ENCODE measurements at regions not wholly inside any gene's neighbourhood (a gene's known extent, or its start where the extent isn't known, plus 50 kb on each side); places are given as distances from the start of the nearest gene placed in this dataset.
"Not testable (repeated sequence)": the region's sequence is repeated elsewhere in the genome, so short reads cannot be mapped to it uniquely, and the experiment has no call there.

- no peak for DNase-seq (ENCODE audit: low read depth in 3 of 3, low spot score in 2 of 3)
These were observed 438.8 kb downstream of the CHL1 start for GRCh38 chr3:635393-635792.

- DNase-seq (ENCODE audit: low read depth in 3 of 3, low spot score in 2 of 3): no peak
These were observed 446.8 kb downstream of the CHL1 start for GRCh38 chr3:643376-643775.

- no peak for DNase-seq (ENCODE audit: low read depth in 3 of 3, low spot score in 2 of 3)
These were observed 437.0 kb upstream of the CNTN6 start for GRCh38 chr3:655824-656223.

GRCh38 chr3:661356-661755 is 431.5 kb upstream of the CNTN6 start:
- DNase-seq (ENCODE audit: low read depth in 3 of 3, low spot score in 2 of 3): no peak

- DNase-seq (ENCODE audit: low read depth in 3 of 3, low spot score in 2 of 3): no peak
These were observed 418.7 kb upstream of the CNTN6 start for GRCh38 chr3:674116-674515.

GRCh38 chr3:675846-676245 is 417.0 kb upstream of the CNTN6 start:
- no peak for DNase-seq (ENCODE audit: low read depth in 3 of 3, low spot score in 2 of 3)

- DNase-seq (ENCODE audit: low read depth in 3 of 3, low spot score in 2 of 3): no peak
These were observed 409.1 kb upstream of the CNTN6 start for GRCh38 chr3:683770-684169.

GRCh38 chr3:690770-691169 is 402.1 kb upstream of the CNTN6 start:
- DNase-seq (ENCODE audit: low read depth in 3 of 3, low spot score in 2 of 3): no peak

GRCh38 chr3:700514-700913 is 392.3 kb upstream of the CNTN6 start:
- DNase-seq (ENCODE audit: low read depth in 3 of 3, low spot score in 2 of 3): no peak

GRCh38 chr3:707041-707440 is 385.8 kb upstream of the CNTN6 start:
- DNase-seq (ENCODE audit: low read depth in 3 of 3, low spot score in 2 of 3): no peak

GRCh38 chr3:713006-713621 is 379.7 kb upstream of the CNTN6 start:
- DNase-seq (ENCODE audit: low read depth in 3 of 3, low spot score in 2 of 3): no peak

GRCh38 chr3:713947-714620 is 378.7 kb upstream of the CNTN6 start:
- DNase-seq (ENCODE audit: low read depth in 3 of 3, low spot score in 2 of 3): no peak

GRCh38 chr3:721086-721485 is 371.7 kb upstream of the CNTN6 start:
- no peak for DNase-seq (ENCODE audit: low read depth in 3 of 3, low spot score in 2 of 3)

GRCh38 chr3:732326-732928 is 360.4 kb upstream of the CNTN6 start:
- DNase-seq (ENCODE audit: low read depth in 3 of 3, low spot score in 2 of 3): no peak

- no peak for DNase-seq (ENCODE audit: low read depth in 3 of 3, low spot score in 2 of 3)
These were observed 359.5 kb upstream of the CNTN6 start for GRCh38 chr3:733313-733712.

GRCh38 chr3:757711-758110 is 335.1 kb upstream of the CNTN6 start:
- no peak for DNase-seq (ENCODE audit: low read depth in 3 of 3, low spot score in 2 of 3)

GRCh38 chr3:759106-759505 is 333.7 kb upstream of the CNTN6 start:
- DNase-seq (ENCODE audit: low read depth in 3 of 3, low spot score in 2 of 3): no peak

GRCh38 chr3:773433-773832 is 319.4 kb upstream of the CNTN6 start:
- DNase-seq (ENCODE audit: low read depth in 3 of 3, low spot score in 2 of 3): not testable (repeated sequence)

GRCh38 chr3:775178-775880 is 317.5 kb upstream of the CNTN6 start:
- no peak for DNase-seq (ENCODE audit: low read depth in 3 of 3, low spot score in 2 of 3)

- DNase-seq (ENCODE audit: low read depth in 3 of 3, low spot score in 2 of 3): no peak
These were observed 312.3 kb upstream of the CNTN6 start for GRCh38 chr3:780505-780904.

- DNase-seq (ENCODE audit: low read depth in 3 of 3, low spot score in 2 of 3): no peak
These were observed 301.4 kb upstream of the CNTN6 start for GRCh38 chr3:791442-791841.

- no peak for DNase-seq (ENCODE audit: low read depth in 3 of 3, low spot score in 2 of 3)
These were observed 300.2 kb upstream of the CNTN6 start for GRCh38 chr3:792630-793029.
